Stimulated activated CD4-positive, alpha-beta T cell treated with anti-CD3 and anti-CD28 coated beads, Interleukin-2, amount 100 ng/mL, for 48 hours (primary cell): ENCODE measurements at regions not wholly inside any gene's neighbourhood (a gene's known extent, or its start where the extent isn't known, plus 50 kb on each side); places are given as distances from the start of the nearest gene placed in this dataset.
"Not testable (repeated sequence)": the region's sequence is repeated elsewhere in the genome, so short reads cannot be mapped to it uniquely, and the experiment has no call there.

ENCODE experiments used
- DNase-seq, 2 donors: peaks; one replicate each; pipeline ENCODE4 v3.0.0-alpha.2; 2020

GRCh38 chr5:28975508-28975907 is 1937.1 kb upstream of the CDH9 start:
- DNase-seq, result no peak

GRCh38 chr5:28967848-28968247 is 1929.5 kb upstream of the CDH9 start:
- no peak for DNase-seq

GRCh38 chr5:28961816-28962215 is 1923.4 kb upstream of the CDH9 start:
- DNase-seq, result no peak

GRCh38 chr5:28958581-28958980 is 1920.2 kb upstream of the CDH9 start:
- no peak for DNase-seq

- DNase-seq, result no peak
These were observed 1919.1 kb upstream of the CDH9 start for GRCh38 chr5:28957450-28957849.

GRCh38 chr5:28954074-28954473 is 1915.7 kb upstream of the CDH9 start:
- no peak for DNase-seq

- no peak for DNase-seq
These were observed 1909.5 kb upstream of the CDH9 start for GRCh38 chr5:28947865-28948264.

- DNase-seq, result no peak
These were observed 1907.5 kb upstream of the CDH9 start for GRCh38 chr5:28945859-28946258.

- DNase-seq, result not testable (repeated sequence)
These were observed 1891.0 kb upstream of the CDH9 start for GRCh38 chr5:28929366-28929765.

GRCh38 chr5:28928327-28928790 is 1890.0 kb upstream of the CDH9 start:
- DNase-seq, result not testable (repeated sequence)

- no peak for DNase-seq
These were observed 1889.4 kb upstream of the CDH9 start for GRCh38 chr5:28927559-28928326.

GRCh38 chr5:28926422-28926821 is 1888.0 kb upstream of the CDH9 start:
- no peak for DNase-seq

GRCh38 chr5:28917631-28918030 is 1879.2 kb upstream of the CDH9 start:
- DNase-seq, result no peak

- DNase-seq, result no peak
These were observed 1875.9 kb upstream of the CDH9 start for GRCh38 chr5:28914297-28914696.

- DNase-seq, result no peak
These were observed 1865.3 kb upstream of the CDH9 start for GRCh38 chr5:28903643-28904042.

GRCh38 chr5:28896949-28897348 is 1858.6 kb upstream of the CDH9 start:
- no peak for DNase-seq

- DNase-seq, result no peak
These were observed 1842.5 kb upstream of the CDH9 start for GRCh38 chr5:28880936-28881335.

GRCh38 chr5:28877050-28877449 is 1838.7 kb upstream of the CDH9 start:
- no peak for DNase-seq

GRCh38 chr5:28864006-28864405 is 1825.6 kb upstream of the CDH9 start:
- DNase-seq, result no peak

GRCh38 chr5:28862860-28863196 is 1824.4 kb upstream of the CDH9 start:
- no peak for DNase-seq

- DNase-seq, result no peak
These were observed 1823.9 kb upstream of the CDH9 start for GRCh38 chr5:28862137-28862859.

GRCh38 chr5:28855626-28856025 is 1817.2 kb upstream of the CDH9 start:
- DNase-seq, result no peak

- DNase-seq, result no peak
These were observed 1812.0 kb upstream of the CDH9 start for GRCh38 chr5:28850320-28850921.

- no peak for DNase-seq
These were observed 1792.7 kb upstream of the CDH9 start for GRCh38 chr5:28831042-28831441.
